HepG2 (cell line): ENCODE measurements at regions not wholly inside any gene's neighbourhood (a gene's known extent, or its start where the extent isn't known, plus 50 kb on each side); places are given as distances from the start of the nearest gene placed in this dataset.

Source experiments
- ESRRA ChIP-seq: sonication (generic); formaldehyde crosslinking; IDR thresholded peaks from 2 replicates; pipeline ENCODE4 v1.5.1; 2020; ENCODE audit warnings: mild to moderate bottlenecking, low read depth, missing genetic modification reagents
- NKX3-1 ChIP-seq: sonication (generic); formaldehyde crosslinking; IDR thresholded peaks from 2 replicates; pipeline ENCODE4 v1.5.0; 2020; ENCODE audit warnings: missing genetic modification reagents
- TF ChIP-seq, protein P1 (sequence below): sonication (generic); formaldehyde crosslinking; IDR thresholded peaks from 2 replicates; pipeline ENCODE4 v1.5.0; 2020; ENCODE audit warnings: mild to moderate bottlenecking, missing genetic modification reagents, moderate library complexity

GRCh38 chr9:16158093-16158492, 605.2 kb downstream of the CCDC171 start:
- TF ChIP-seq, protein P1, sequence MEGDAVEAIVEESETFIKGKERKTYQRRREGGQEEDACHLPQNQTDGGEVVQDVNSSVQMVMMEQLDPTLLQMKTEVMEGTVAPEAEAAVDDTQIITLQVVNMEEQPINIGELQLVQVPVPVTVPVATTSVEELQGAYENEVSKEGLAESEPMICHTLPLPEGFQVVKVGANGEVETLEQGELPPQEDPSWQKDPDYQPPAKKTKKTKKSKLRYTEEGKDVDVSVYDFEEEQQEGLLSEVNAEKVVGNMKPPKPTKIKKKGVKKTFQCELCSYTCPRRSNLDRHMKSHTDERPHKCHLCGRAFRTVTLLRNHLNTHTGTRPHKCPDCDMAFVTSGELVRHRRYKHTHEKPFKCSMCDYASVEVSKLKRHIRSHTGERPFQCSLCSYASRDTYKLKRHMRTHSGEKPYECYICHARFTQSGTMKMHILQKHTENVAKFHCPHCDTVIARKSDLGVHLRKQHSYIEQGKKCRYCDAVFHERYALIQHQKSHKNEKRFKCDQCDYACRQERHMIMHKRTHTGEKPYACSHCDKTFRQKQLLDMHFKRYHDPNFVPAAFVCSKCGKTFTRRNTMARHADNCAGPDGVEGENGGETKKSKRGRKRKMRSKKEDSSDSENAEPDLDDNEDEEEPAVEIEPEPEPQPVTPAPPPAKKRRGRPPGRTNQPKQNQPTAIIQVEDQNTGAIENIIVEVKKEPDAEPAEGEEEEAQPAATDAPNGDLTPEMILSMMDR (CRISPR knock-in tag): no peak
- TF ChIP-seq ESRRA (CRISPR knock-in tag) (no peak), NKX3-1 (CRISPR knock-in tag) (no peak)
